ENCODE measurements at regions not wholly inside any gene's neighbourhood (a gene's known extent, or its start where the extent isn't known, plus 50 kb on each side); places are given as distances from the start of the nearest gene placed in this dataset.

GRCh38 chr14:98945611-98946570, 326.1 kb downstream of the BCL11B start:
- no peak for TF ChIP-seq CTCF (conservative IDR thresholded peaks at IDR 0.05 in 1 of 2, IDR thresholded peaks at IDR 0.05 in 1 of 2; ENCODE audit: extremely low read depth in 1 of 2, insufficient read depth in 1 of 2, low read depth in 1 of 2, low read length in 2 of 2)
- TF ChIP-seq EZH2 (IDR thresholded peaks at IDR 0.05; ENCODE audit: borderline replicate concordance, low read length): no peak

Measured in mammary epithelial cell (primary cell).